ENCODE measurements at regions not wholly inside any gene's neighbourhood (a gene's known extent, or its start where the extent isn't known, plus 50 kb on each side); places are given as distances from the start of the nearest gene placed in this dataset.

- TF ChIP-seq POU6F1 (CRISPR knock-in tag; IDR thresholded peaks at IDR 0.05; ENCODE audit: borderline replicate concordance, low read depth) (no peak), ARNTL (CRISPR knock-in tag; IDR thresholded peaks at IDR 0.05; ENCODE audit: borderline replicate concordance, low read depth) (no peak), ZFP3 (CRISPR knock-in tag; IDR thresholded peaks at IDR 0.05) (no peak), ZFP30 (CRISPR knock-in tag; IDR thresholded peaks at IDR 0.05) (no peak), ZC3H10 (CRISPR knock-in tag; IDR thresholded peaks at IDR 0.05) (no peak), CREB5 (CRISPR knock-in tag; IDR thresholded peaks at IDR 0.05; ENCODE audit: low read depth) (no peak), PATZ1 (CRISPR knock-in tag; IDR thresholded peaks at IDR 0.05; ENCODE audit: borderline replicate concordance) (no peak), ZNF565 (CRISPR knock-in tag; conservative IDR thresholded peaks at IDR 0.05; ENCODE audit: low read depth) (no peak), RARB (CRISPR knock-in tag; IDR thresholded peaks at IDR 0.05) (no peak), TOX (CRISPR knock-in tag; IDR thresholded peaks at IDR 0.05; ENCODE audit: borderline replicate concordance) (no peak), GLIS3 (CRISPR knock-in tag; IDR thresholded peaks at IDR 0.05) (no peak), SNAI2 (CRISPR knock-in tag; IDR thresholded peaks at IDR 0.05) (no peak), TSHZ2 (CRISPR knock-in tag; IDR thresholded peaks at IDR 0.05) (no peak)
Measured at GRCh38 chr1:190736971-190737590, 259.4 kb upstream of the BRINP3 start.

Measured in SK-N-SH treated with all-trans-retinoic acid at 6 μM for 48 hours (cell line).